ENCODE measurements at regions not wholly inside any gene's neighbourhood (a gene's known extent, or its start where the extent isn't known, plus 50 kb on each side); places are given as distances from the start of the nearest gene placed in this dataset.

DNA sequence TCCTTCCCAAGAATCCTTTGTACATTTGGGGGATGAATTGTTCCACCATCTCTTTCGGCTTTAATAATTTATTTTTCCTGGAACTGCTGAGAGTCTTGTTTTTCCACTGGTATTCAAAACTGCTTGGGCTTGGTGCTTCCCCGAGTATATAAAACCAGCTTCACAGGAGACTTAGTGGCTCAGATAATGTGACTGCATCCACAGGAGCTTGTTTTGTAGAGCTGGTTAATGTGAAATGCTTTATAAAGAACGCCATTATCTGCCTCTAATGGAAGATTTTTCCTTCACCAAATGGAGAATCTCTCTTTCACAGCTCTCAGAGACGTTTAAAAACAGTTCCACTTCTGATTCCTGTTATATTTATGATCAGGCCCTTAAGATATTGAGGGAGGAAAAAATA lies 935.5 kb downstream of the RAB28 start:
- TF ChIP-seq POLR2AphosphoS5 (IDR thresholded peaks at IDR 0.05) (no peak), POLR2A (IDR thresholded peaks at IDR 0.05) (no peak)

Measured in sigmoid colon (tissue), 4 donors.